ENCODE measurements at regions not wholly inside any gene's neighbourhood (a gene's known extent, or its start where the extent isn't known, plus 50 kb on each side); places are given as distances from the start of the nearest gene placed in this dataset.
"Not testable (repeated sequence)": the region's sequence is repeated elsewhere in the genome, so short reads cannot be mapped to it uniquely, and the experiment has no call there.

GRCh38 chr2:190584980-190585661, 50.6 kb upstream of the NEMP2 start:
- peak; percentile 36 for DNase-seq (ENCODE audit: low read depth)

- DNase-seq (ENCODE audit: low read depth), result no peak
Measured at GRCh38 chr2:190587106-190587505, 52.6 kb upstream of the NEMP2 start.

DNA sequence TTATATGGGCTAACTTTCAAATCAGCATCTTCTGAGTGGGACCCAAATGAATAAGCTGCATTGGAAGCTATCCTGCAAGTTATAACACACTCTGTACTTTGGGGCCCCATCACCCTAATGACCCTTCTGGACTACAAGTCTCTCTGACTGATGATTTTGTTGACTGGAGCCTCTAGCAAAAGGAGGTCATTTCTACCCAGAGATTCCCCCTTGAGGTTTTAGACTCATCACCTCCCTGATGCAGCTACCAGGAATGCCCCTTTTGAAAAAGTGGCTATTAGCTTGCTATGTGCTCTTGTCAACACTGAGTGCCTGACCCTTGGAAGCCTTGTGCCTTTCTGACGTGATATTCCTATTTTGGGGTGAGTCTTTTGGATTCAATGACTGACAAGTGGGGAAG, 54.5 kb upstream of the NEMP2 start:
- no peak for DNase-seq (ENCODE audit: low read depth)

GRCh38 chr2:190591437-190591836, 56.9 kb upstream of the NEMP2 start:
- no peak for DNase-seq (ENCODE audit: low read depth)

DNA sequence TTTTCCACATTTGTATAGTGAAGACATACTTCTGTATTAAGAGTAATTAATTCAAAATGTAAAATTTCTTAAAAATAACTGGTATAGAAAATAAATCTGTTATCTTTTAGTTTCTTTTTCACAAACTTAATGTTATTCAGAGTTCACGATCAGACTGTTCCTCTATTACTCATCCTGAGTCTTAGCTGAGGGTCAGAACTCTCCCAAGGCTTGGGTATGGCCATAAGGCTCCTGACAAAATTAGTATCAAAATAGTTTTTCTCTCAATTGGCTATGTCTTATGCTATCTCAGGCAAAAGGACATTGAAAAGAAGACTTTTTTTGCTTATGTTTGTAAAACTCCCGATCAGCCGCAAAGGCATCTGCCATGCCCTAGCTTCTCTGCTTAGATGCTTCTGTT, 56.1 kb upstream of the NAB1 start:
- no peak for DNase-seq (ENCODE audit: low read depth)

GRCh38 chr2:190595879-190596278, 53.0 kb upstream of the NAB1 start:
- not testable (repeated sequence) for DNase-seq (ENCODE audit: low read depth)

DNA sequence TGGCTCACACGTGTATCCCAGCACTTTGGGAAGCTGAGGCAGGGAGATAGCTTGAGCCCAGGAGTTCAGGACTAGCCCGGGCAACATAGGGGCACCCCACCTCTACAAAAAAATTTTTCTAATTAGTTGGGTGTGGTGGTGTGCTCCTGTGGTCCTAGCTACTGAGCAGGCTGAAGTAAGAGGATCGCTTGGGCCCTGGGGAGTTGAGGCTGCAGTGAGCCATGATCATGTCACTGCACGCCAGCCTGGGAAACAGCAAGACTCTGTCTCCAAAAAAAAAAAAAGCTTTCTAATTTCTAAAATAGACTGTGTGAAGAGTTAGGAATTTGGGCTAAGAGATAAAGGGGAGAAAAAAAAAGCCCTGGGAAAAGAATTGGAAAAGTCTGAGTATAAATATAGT, 51.9 kb upstream of the NAB1 start:
- DNase-seq (ENCODE audit: low read depth), result no peak

- no peak for DNase-seq (ENCODE audit: low read depth)
Measured at GRCh38 chr2:190598621-190599020, 50.3 kb upstream of the NAB1 start.

GRCh38 chr2:190599073-190599472, 49.8 kb upstream of the NAB1 start:
- peak; percentile 44 for DNase-seq (ENCODE audit: low read depth)
